Small intestine (tissue), 7 donors: ENCODE measurements at regions not wholly inside any gene's neighbourhood (a gene's known extent, or its start where the extent isn't known, plus 50 kb on each side); places are given as distances from the start of the nearest gene placed in this dataset.
"Not testable (repeated sequence)": the region's sequence is repeated elsewhere in the genome, so short reads cannot be mapped to it uniquely, and the experiment has no call there.

Experiments used
- DNase-seq, 2 donors: peaks; one replicate each; pipeline versions ENCODE4 v3.0.0 to v3.0.0-alpha.2; 2013
- FAIRE-seq: peaks from 2 replicates; lab custom pipeline; 2012; peaks lifted over from hg19 to GRCh38; lab: Jason Lieb, UNC
- H3K27ac ChIP-seq, 3 donors: one replicate each; pipeline ENCODE4 v1.5.1; 2013; ENCODE audit warnings: low read length in 2 of 3, mild to moderate bottlenecking in 2 of 3, control low read depth in 1 of 3, inconsistent platforms in 1 of 3, low read depth in 1 of 3, moderate library complexity in 1 of 3
- H3K27me3 ChIP-seq, 3 donors: one replicate each; pipeline ENCODE4 v1.6.1; 2013; ENCODE audit warnings: low read length in 3 of 3, inconsistent platforms in 1 of 3; ENCODE audit not compliant: control insufficient read depth in 3 of 3, insufficient read depth in 3 of 3
- H3K36me3 ChIP-seq, 3 donors: one replicate each; pipeline ENCODE4 v1.6.1; 2013; ENCODE audit warnings: low read length in 3 of 3, inconsistent platforms in 1 of 3, low read depth in 1 of 3, mild to moderate bottlenecking in 1 of 3, moderate library complexity in 1 of 3; ENCODE audit not compliant: control insufficient read depth in 3 of 3, insufficient read depth in 2 of 3
- H3K4me1 ChIP-seq, 3 donors: one replicate each; pipeline ENCODE4 v1.6.1; 2013; ENCODE audit warnings: low read length in 2 of 3, inconsistent platforms in 1 of 3, low read depth in 1 of 3, mild to moderate bottlenecking in 1 of 3, moderate library complexity in 1 of 3; ENCODE audit not compliant: control insufficient read depth in 3 of 3, insufficient read depth in 2 of 3
- H3K4me3 ChIP-seq, 3 donors: one replicate each; pipeline ENCODE4 v1.5.1; 2013; ENCODE audit warnings: low read length in 3 of 3, control low read depth in 1 of 3, inconsistent platforms in 1 of 3, low read depth in 1 of 3, mild to moderate bottlenecking in 1 of 3, moderate library complexity in 1 of 3
- H3K9me3 ChIP-seq, 2 donors: one replicate each; pipeline ENCODE4 v1.6.1; 2013; ENCODE audit warnings: low read depth in 1 of 2, low read length in 1 of 2; ENCODE audit not compliant: control insufficient read depth in 2 of 2, insufficient read depth in 1 of 2
- whole genome bisulfite sequencing, 3 donors: extraction: QIAGEN DNeasy Blood & Tissue Kit; methylation state at CpG; one replicate each; pipeline ENCODE4 v1.1.7; 2013; 5-methylcytosine and 5-hydroxymethylcytosine counted together
- donor health status: healthy with polysubstance abuse.
- donor health status: control.
- donor health status: control.
- donor health status: Bipolar disorder and iron deficiency.
- donor health status: healthy.

GRCh38 chr10:108615576-108616320, 1307.6 kb downstream of the XPNPEP1 start:
- WGBS, 3 donors = 53 to 65% (median 58%) methylated on average over 3 of the region's 3 CpGs
- no peak overlapping the region for H3K27ac ChIP-seq
- H3K9me3 ChIP-seq = peaks cover 0 to 4% of the 10 kb centered on the region in 2 donors
- DNase-seq = no peak
- H3K36me3 ChIP-seq = no peaks in the 10 kb centered on the region
- no peak overlapping the region for H3K4me3 ChIP-seq
- FAIRE-seq = no peak
- no peaks in the 10 kb centered on the region for H3K4me1 ChIP-seq
- no peaks in the 10 kb centered on the region for H3K27me3 ChIP-seq

GRCh38 chr10:108612485-108612884, 1310.8 kb downstream of the XPNPEP1 start:
- no peak overlapping the region for H3K27ac ChIP-seq
- no peaks in the 10 kb centered on the region for H3K36me3 ChIP-seq
- H3K4me3 ChIP-seq = no peak overlapping the region
- FAIRE-seq (no peak), DNase-seq (no peak)
- H3K9me3 ChIP-seq = peaks cover 0 to 4% of the 10 kb centered on the region in 2 donors
- H3K27me3 ChIP-seq = no peaks in the 10 kb centered on the region
- no peaks in the 10 kb centered on the region for H3K4me1 ChIP-seq
- WGBS, 3 donors = 49 to 55% (median 50%) methylated on average over 3 of the region's 3 CpGs

- Histone ChIP-seq H3K4me1 (no peaks in the 10 kb centered on the region), H3K27me3 (no peaks in the 10 kb centered on the region), H3K36me3 (no peaks in the 10 kb centered on the region), H3K4me3 (no peak overlapping the region), H3K27ac (no peak overlapping the region), H3K9me3 (peaks cover 0 to 4% of the 10 kb centered on the region in 2 donors)
- FAIRE-seq = no peak
- no peak for DNase-seq
- 31 to 42% (median 33%) methylated on average over 1 of the region's 1 CpG for WGBS, 3 donors
Observed at GRCh38 chr10:108608860-108609259, 1314.5 kb downstream of the XPNPEP1 start.

- Histone ChIP-seq H3K9me3 (no peaks in the 10 kb centered on the region), H3K27me3 (no peaks in the 10 kb centered on the region), H3K4me1 (no peaks in the 10 kb centered on the region), H3K4me3 (no peak overlapping the region), H3K27ac (no peak overlapping the region), H3K36me3 (no peaks in the 10 kb centered on the region)
- no peak for FAIRE-seq
- WGBS, 3 donors = 88 to 90% (median 90%) methylated on average over 2 of the region's 2 CpGs
- DNase-seq = no peak
Observed at GRCh38 chr10:108601851-108602250, 1321.5 kb downstream of the XPNPEP1 start.

GRCh38 chr10:108600511-108600910, 1322.8 kb downstream of the XPNPEP1 start:
- not testable (repeated sequence) for H3K27me3 ChIP-seq, H3K27ac ChIP-seq, H3K4me3 ChIP-seq, H3K4me1 ChIP-seq, FAIRE-seq, DNase-seq, H3K9me3 ChIP-seq, H3K36me3 ChIP-seq
- 68 to 81% (median 69%) methylated on average over 4 of the region's 4 CpGs for WGBS, 3 donors

- not testable (repeated sequence) for H3K36me3 ChIP-seq, H3K27me3 ChIP-seq, H3K9me3 ChIP-seq, FAIRE-seq, H3K4me3 ChIP-seq, H3K4me1 ChIP-seq, H3K27ac ChIP-seq, DNase-seq
- 51 to 63% (median 55%) methylated on average over 11 of the region's 11 CpGs for WGBS, 3 donors
Observed at GRCh38 chr10:108599317-108599716, 1324.0 kb downstream of the XPNPEP1 start.

- Histone ChIP-seq H3K4me1 (no peaks in the 10 kb centered on the region), H3K27ac (no peak overlapping the region), H3K36me3 (no peaks in the 10 kb centered on the region), H3K27me3 (no peaks in the 10 kb centered on the region), H3K9me3 (no peaks in the 10 kb centered on the region), H3K4me3 (no peak overlapping the region)
- DNase-seq (no peak), FAIRE-seq (no peak)
Observed at GRCh38 chr10:108598831-108599230, 1324.5 kb downstream of the XPNPEP1 start.

- Histone ChIP-seq H3K9me3 (no peaks in the 10 kb centered on the region), H3K27ac (no peak overlapping the region), H3K4me3 (no peak overlapping the region), H3K36me3 (no peaks in the 10 kb centered on the region), H3K4me1 (no peaks in the 10 kb centered on the region), H3K27me3 (no peaks in the 10 kb centered on the region)
- FAIRE-seq (no peak), DNase-seq (no peak)
- 13 to 67% (median 33%) methylated on average over 1 of the region's 1 CpG for WGBS, 3 donors
Observed at GRCh38 chr10:108598320-108598695, 1325.0 kb downstream of the XPNPEP1 start.
